ENCODE measurements at regions not wholly inside any gene's neighbourhood (a gene's known extent, or its start where the extent isn't known, plus 50 kb on each side); places are given as distances from the start of the nearest gene placed in this dataset.
"Not testable (repeated sequence)": the region's sequence is repeated elsewhere in the genome, so short reads cannot be mapped to it uniquely, and the experiment has no call there.

DNA sequence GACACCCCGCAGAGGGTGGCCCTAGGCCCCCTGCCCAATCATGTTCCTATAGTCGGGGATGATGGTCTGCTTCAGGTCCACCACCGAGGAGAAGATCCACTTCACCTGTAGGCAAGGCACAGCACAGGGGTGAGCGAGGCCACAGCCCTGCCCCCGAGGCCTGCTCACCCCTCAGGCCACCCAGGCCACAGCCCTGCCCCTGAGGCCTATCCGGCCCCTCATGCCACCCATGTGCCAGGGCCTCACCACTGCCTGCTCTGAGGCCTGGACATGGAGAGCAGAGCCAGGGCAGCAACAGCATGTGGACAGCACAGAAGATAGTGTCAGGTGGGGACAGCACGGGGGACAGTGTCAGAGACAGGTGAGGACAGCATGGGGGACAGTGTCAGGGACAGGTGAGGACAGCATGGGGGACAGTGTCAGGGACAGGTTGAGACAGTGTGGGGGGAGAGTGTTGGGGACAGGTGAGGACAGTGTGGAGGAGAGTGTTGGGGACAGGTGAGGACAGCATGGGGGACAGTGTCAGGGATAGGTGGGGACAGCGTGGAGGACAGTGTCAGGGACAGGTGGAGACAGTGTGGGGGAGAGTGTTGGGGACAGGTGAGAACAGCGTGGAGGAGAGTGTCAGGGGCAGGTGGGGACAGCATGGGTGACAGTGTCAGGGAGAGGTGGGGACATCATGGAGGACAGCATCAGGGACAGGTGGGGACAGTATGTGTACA, 239.7 kb downstream of the TMEM121 start:
- DNase-seq (ENCODE audit: extremely low spot score, unreplicated experiment): no peak
- H3K27me3 Mint-ChIP-seq (ENCODE audit: unreplicated experiment): no peaks in the 10 kb centered on the region
- no peak for TF ChIP-seq CTCF (IDR thresholded peaks at IDR 0.05)
- no peak overlapping the region for H3K4me3 Mint-ChIP-seq (ENCODE audit: unreplicated experiment)
- peaks cover 6% of the 10 kb centered on the region for H3K9me3 Mint-ChIP-seq (ENCODE audit: unreplicated experiment)
- H3K27ac Mint-ChIP-seq (ENCODE audit: unreplicated experiment): no peak overlapping the region
- no peaks in the 10 kb centered on the region for H3K36me3 Mint-ChIP-seq (ENCODE audit: unreplicated experiment)
- H3K4me1 Mint-ChIP-seq (ENCODE audit: unreplicated experiment): no peaks in the 10 kb centered on the region

DNA sequence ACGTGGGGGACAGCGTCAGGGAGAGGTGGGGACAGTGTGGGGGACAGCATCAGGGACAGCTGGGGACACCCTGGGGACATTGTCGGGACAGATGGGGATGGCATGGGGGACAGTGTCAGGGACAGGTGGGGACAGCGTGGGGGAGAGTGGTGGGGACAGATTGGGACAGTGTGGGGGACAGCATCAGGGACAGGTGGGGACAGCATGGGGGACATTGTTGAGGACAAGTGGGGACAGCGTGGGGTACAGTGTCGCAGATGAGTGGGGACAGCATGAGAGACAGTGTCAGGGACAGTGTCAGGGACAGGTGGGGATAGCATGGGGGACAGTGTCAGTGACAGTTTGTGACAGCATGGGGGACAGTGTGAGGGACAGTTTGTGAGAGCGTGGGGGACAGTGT, 240.9 kb downstream of the TMEM121 start:
- Mint-ChIP-seq H3K27ac (ENCODE audit: unreplicated experiment) (no peak overlapping the region), H3K9me3 (ENCODE audit: unreplicated experiment) (no peaks in the 10 kb centered on the region), H3K36me3 (ENCODE audit: unreplicated experiment) (no peaks in the 10 kb centered on the region), H3K4me3 (ENCODE audit: unreplicated experiment) (no peak overlapping the region), H3K27me3 (ENCODE audit: unreplicated experiment) (no peaks in the 10 kb centered on the region), H3K4me1 (ENCODE audit: unreplicated experiment) (no peaks in the 10 kb centered on the region)
- no peak for DNase-seq (ENCODE audit: extremely low spot score, unreplicated experiment)
- no peak for TF ChIP-seq CTCF (IDR thresholded peaks at IDR 0.05)

DNA sequence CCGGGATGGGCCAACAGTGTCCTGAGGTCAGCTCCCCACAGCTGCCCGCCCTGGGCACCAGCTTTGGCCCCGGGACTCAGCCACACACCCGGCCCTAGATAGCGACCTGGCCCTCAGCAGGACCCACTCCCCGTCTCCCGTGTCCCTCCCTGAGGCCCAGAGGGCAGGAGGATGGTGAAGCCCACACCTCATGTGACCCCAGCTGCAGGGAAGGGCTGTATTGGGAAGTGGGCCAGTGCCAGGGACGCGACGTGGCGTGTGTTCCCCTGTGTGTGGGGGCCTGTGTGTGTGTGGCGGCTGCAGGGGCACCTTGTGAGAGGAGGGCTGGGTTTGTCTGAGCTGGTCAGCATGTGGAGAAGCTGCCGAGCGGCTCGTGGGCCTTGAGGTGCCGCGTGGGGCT, 241.7 kb downstream of the TMEM121 start:
- not testable (repeated sequence) for H3K4me3 Mint-ChIP-seq (ENCODE audit: unreplicated experiment); H3K27me3 Mint-ChIP-seq (ENCODE audit: unreplicated experiment); H3K27ac Mint-ChIP-seq (ENCODE audit: unreplicated experiment); H3K36me3 Mint-ChIP-seq (ENCODE audit: unreplicated experiment); H3K4me1 Mint-ChIP-seq (ENCODE audit: unreplicated experiment); DNase-seq (ENCODE audit: extremely low spot score, unreplicated experiment); H3K9me3 Mint-ChIP-seq (ENCODE audit: unreplicated experiment)

GRCh38 chr14:105769061-105769730, 242.8 kb downstream of the TMEM121 start:
- not testable (repeated sequence) for H3K9me3 Mint-ChIP-seq (ENCODE audit: unreplicated experiment); H3K36me3 Mint-ChIP-seq (ENCODE audit: unreplicated experiment)

GRCh38 chr14:105770619-105771216, 244.3 kb downstream of the TMEM121 start:
- H3K27ac Mint-ChIP-seq (ENCODE audit: unreplicated experiment); H3K4me1 Mint-ChIP-seq (ENCODE audit: unreplicated experiment); H3K36me3 Mint-ChIP-seq (ENCODE audit: unreplicated experiment); H3K4me3 Mint-ChIP-seq (ENCODE audit: unreplicated experiment); H3K27me3 Mint-ChIP-seq (ENCODE audit: unreplicated experiment); H3K9me3 Mint-ChIP-seq (ENCODE audit: unreplicated experiment): not testable (repeated sequence)
- DNase-seq (ENCODE audit: extremely low spot score, unreplicated experiment): peak; percentile 85

More at GRCh38 chr14:105769061-105769730, 242.8 kb downstream of the TMEM121 start:
- not testable (repeated sequence) for H3K27ac Mint-ChIP-seq (ENCODE audit: unreplicated experiment); H3K4me1 Mint-ChIP-seq (ENCODE audit: unreplicated experiment); DNase-seq (ENCODE audit: extremely low spot score, unreplicated experiment); H3K27me3 Mint-ChIP-seq (ENCODE audit: unreplicated experiment); H3K4me3 Mint-ChIP-seq (ENCODE audit: unreplicated experiment)

DNA sequence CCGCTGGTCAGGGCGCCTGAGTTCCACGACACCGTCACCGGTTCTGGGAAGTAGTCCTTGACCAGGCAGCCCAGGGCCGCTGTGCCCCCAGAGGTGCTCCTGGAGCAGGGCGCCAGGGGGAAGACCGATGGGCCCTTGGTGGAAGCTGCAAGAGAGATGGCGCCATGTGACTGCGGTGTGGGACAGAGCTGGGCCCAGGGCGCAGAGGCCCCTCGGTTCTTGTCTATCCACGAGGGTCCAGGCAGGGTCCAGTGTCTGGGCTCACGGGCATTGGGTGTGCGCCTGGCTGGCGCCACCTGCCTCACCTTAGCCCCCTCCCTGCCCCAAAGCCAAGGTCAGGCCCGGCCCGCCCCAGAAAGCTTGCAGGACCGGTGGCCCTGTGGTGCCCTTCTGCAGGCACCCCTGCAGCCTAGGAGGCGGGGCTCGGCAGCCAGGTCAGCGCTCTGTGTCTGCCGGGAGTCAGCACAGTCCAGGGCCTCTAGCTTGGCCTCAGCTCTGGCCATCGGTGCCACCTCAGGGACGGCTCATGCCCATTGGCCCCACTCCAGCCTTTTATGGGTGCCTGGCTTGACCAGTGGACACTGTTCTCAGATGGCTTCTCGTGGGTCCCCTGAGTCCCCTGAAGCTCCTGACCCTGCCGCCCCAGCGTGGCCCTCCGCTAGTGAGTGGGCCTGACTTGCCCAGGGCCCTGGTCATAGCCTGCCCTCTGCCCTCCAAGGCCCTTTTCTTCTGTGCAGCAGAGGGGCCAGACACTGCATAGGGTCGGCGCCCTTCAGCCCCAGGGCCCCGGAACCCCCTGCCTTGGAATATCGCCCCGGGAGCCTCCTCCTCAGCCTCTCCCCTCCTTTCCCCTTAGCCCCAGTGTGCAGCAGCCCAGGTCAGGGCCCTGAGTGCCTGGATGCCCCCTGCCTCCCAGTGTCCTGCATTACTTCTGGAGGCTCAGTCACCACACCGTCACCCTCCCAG, 245.2 kb downstream of the TMEM121 start:
- not testable (repeated sequence) for H3K36me3 Mint-ChIP-seq (ENCODE audit: unreplicated experiment); H3K27me3 Mint-ChIP-seq (ENCODE audit: unreplicated experiment); DNase-seq (ENCODE audit: extremely low spot score, unreplicated experiment); H3K9me3 Mint-ChIP-seq (ENCODE audit: unreplicated experiment); H3K4me1 Mint-ChIP-seq (ENCODE audit: unreplicated experiment); H3K4me3 Mint-ChIP-seq (ENCODE audit: unreplicated experiment); H3K27ac Mint-ChIP-seq (ENCODE audit: unreplicated experiment)

DNA sequence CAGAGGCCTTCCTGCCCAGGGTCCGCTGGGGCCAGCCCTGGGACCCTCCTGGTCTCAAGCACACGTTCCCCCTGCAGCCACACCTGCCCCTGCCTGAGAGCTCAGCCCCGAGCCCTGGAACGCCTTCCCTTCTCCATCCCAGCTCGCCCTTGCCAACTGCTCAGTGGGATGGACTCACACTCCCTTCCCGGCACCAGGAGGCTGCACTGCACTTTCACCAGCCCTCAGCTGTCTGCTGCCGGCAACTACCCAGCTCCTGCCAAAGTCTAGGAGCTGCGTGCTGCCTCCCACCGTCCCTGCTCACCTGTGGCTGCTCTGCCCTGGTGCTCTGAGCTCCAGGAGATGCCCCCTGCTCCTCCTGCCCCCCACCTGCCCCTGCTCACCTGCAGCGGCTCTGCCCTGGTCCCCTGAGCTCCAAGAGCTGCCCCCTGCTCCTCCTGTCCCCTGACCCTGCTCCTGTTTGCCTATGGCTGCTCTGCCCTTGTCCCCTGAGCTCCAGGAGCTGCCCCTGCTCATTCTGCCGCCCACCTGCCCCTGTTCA, 246.4 kb downstream of the TMEM121 start:
- not testable (repeated sequence) for H3K27ac Mint-ChIP-seq (ENCODE audit: unreplicated experiment); H3K4me1 Mint-ChIP-seq (ENCODE audit: unreplicated experiment); DNase-seq (ENCODE audit: extremely low spot score, unreplicated experiment); H3K9me3 Mint-ChIP-seq (ENCODE audit: unreplicated experiment); H3K36me3 Mint-ChIP-seq (ENCODE audit: unreplicated experiment); H3K4me3 Mint-ChIP-seq (ENCODE audit: unreplicated experiment); H3K27me3 Mint-ChIP-seq (ENCODE audit: unreplicated experiment)

All from osteocyte (in vitro differentiated cells).